Activated CD4-positive, alpha-beta T cell treated with anti-CD3 and anti-CD28 coated beads, Interleukin-10, Interleukin-2, amounts not matched to agents 100 ng/mL and 50 ng/mL, durations not matched to agents 16 hours and 8 hours (primary cell): ENCODE measurements at regions not wholly inside any gene's neighbourhood (a gene's known extent, or its start where the extent isn't known, plus 50 kb on each side); places are given as distances from the start of the nearest gene placed in this dataset.
"Not testable (repeated sequence)": the region's sequence is repeated elsewhere in the genome, so short reads cannot be mapped to it uniquely, and the experiment has no call there.

Experiments
- DNase-seq: peaks from one replicate; pipeline ENCODE4 v3.0.0-alpha.2; 2020

GRCh38 chr12:131529196-131530040 is 181.5 kb upstream of the SFSWAP start:
- DNase-seq: no peak

GRCh38 chr12:131530041-131530332 is 180.9 kb upstream of the SFSWAP start:
- DNase-seq: no peak

- no peak for DNase-seq
Measured at GRCh38 chr12:131530422-131530821, 180.5 kb upstream of the SFSWAP start.

- no peak for DNase-seq
Measured at GRCh38 chr12:131533139-131533538, 177.8 kb upstream of the SFSWAP start.

- no peak for DNase-seq
Measured at GRCh38 chr12:131535779-131536178, 175.1 kb upstream of the SFSWAP start.

GRCh38 chr12:131536337-131536736 is 174.6 kb upstream of the SFSWAP start:
- DNase-seq: no peak

- no peak for DNase-seq
Measured at GRCh38 chr12:131536766-131537165, 174.1 kb upstream of the SFSWAP start.

GRCh38 chr12:131537267-131537958 is 173.5 kb upstream of the SFSWAP start:
- DNase-seq: no peak

GRCh38 chr12:131539381-131539780 is 171.5 kb upstream of the SFSWAP start:
- no peak for DNase-seq

GRCh38 chr12:131540138-131540623 is 170.7 kb upstream of the SFSWAP start:
- no peak for DNase-seq

GRCh38 chr12:131541512-131541911 is 169.4 kb upstream of the SFSWAP start:
- not testable (repeated sequence) for DNase-seq

GRCh38 chr12:131542351-131542750 is 168.5 kb upstream of the SFSWAP start:
- no peak for DNase-seq

GRCh38 chr12:131543040-131543439 is 167.8 kb upstream of the SFSWAP start:
- no peak for DNase-seq

GRCh38 chr12:131547555-131547954 is 163.3 kb upstream of the SFSWAP start:
- no peak for DNase-seq

GRCh38 chr12:131550121-131550520 is 160.8 kb upstream of the SFSWAP start:
- DNase-seq: no peak

- DNase-seq: no peak
Measured at GRCh38 chr12:131551675-131552491, 159.0 kb upstream of the SFSWAP start.

- no peak for DNase-seq
Measured at GRCh38 chr12:131552492-131552863, 158.4 kb upstream of the SFSWAP start.

GRCh38 chr12:131553096-131553777 is 157.7 kb upstream of the SFSWAP start:
- DNase-seq: no peak

GRCh38 chr12:131555197-131555846 is 155.6 kb upstream of the SFSWAP start:
- no peak for DNase-seq

GRCh38 chr12:131555866-131556265 is 155.0 kb upstream of the SFSWAP start:
- DNase-seq: no peak

- DNase-seq: no peak
Measured at GRCh38 chr12:131557078-131557709, 153.7 kb upstream of the SFSWAP start.
